ENCODE measurements at regions not wholly inside any gene's neighbourhood (a gene's known extent, or its start where the extent isn't known, plus 50 kb on each side); places are given as distances from the start of the nearest gene placed in this dataset.

- no peak overlapping the region for H3K4me2 ChIP-seq (ENCODE audit: control insufficient read depth, insufficient read depth)
- in situ Hi-C loops (cut with MboI), result no loop called here
- no peak overlapping the region for H3K27ac ChIP-seq (ENCODE audit: control insufficient read depth, insufficient read depth)
- H4K20me1 ChIP-seq (ENCODE audit: control insufficient read depth, insufficient read depth), result no peaks in the 10 kb centered on the region
- no TSS peak for BruUV-seq (replicated peaks)
- no peaks in the 10 kb centered on the region for H3K36me3 ChIP-seq (ENCODE audit: control insufficient read depth in 2 of 2, insufficient read depth in 2 of 2, low read length in 1 of 2)
- no peaks in the 10 kb centered on the region for H3K79me2 ChIP-seq (ENCODE audit: control insufficient read depth, insufficient read depth, low read length)
- intact Hi-C loops (cut with micrococcal nuclease; ENCODE audit: unreplicated experiment), result no loop called here
- ChIA-PET RAD21 (ENCODE audit: unreplicated experiment) (no interaction called here), CTCF (interaction anchor here (1.0 kb wide), 1 partner anchor 12 kb away, joined by 4 read pairs; no protein-coding TSS in a partner anchor), POLR2A (no interaction called here), SMC1A (ENCODE audit: uncharacterized antibody, unreplicated experiment) (no interaction called here)
- no peak overlapping the region for H3K4me3 ChIP-seq
- TF ChIP-seq SMARCA5 (IDR thresholded peaks at IDR 0.05) (no peak), BACH1 (IDR thresholded peaks at IDR 0.05; ENCODE audit: borderline replicate concordance) (no peak), MTA3 (IDR thresholded peaks at IDR 0.05; ENCODE audit: borderline replicate concordance, low read length) (no peak), ZBED1 (IDR thresholded peaks at IDR 0.05; ENCODE audit: borderline replicate concordance) (no peak), JUNB (IDR thresholded peaks at IDR 0.05) (no peak), NRF1 (conservative IDR thresholded peaks at IDR 0.05; ENCODE audit: low read depth, low read length) (no peak), BRCA1 (IDR thresholded peaks at IDR 0.05; ENCODE audit: low read depth, low read length) (no peak), FOXK2 (IDR thresholded peaks at IDR 0.05) (no peak), MTA2 (IDR thresholded peaks at IDR 0.05; ENCODE audit: low read depth) (no peak), E4F1 (IDR thresholded peaks at IDR 0.05; ENCODE audit: borderline replicate concordance, partially characterized antibody) (no peak), CEBPB (IDR thresholded peaks at IDR 0.05; ENCODE audit: borderline replicate concordance in 1 of 2, low read depth in 2 of 2, low read length in 2 of 2) (no peak), DPF2 (IDR thresholded peaks at IDR 0.05) (no peak), EGR1 (IDR thresholded peaks at IDR 0.05; ENCODE audit: borderline replicate concordance in 1 of 2, low read depth in 2 of 2, low read length in 2 of 2) (no peak), IKZF2 (IDR thresholded peaks at IDR 0.05) (no peak), ATF2 (IDR thresholded peaks at IDR 0.05; ENCODE audit: low read length) (no peak)
- 38% methylated on average over 4 of the region's 4 CpGs for WGBS (ENCODE audit: insufficient coverage, insufficient replicate concordance, low lambda C conversion rate, missing lambda C conversion rate)
- H3K27me3 ChIP-seq (replicated peaks in 1 of 2; ENCODE audit: control insufficient read depth in 2 of 2, insufficient read depth in 2 of 2, low read length in 1 of 2), result no peaks in the 10 kb centered on the region
- H3K4me1 ChIP-seq (ENCODE audit: control insufficient read depth, insufficient read depth, low read length), result no peaks in the 10 kb centered on the region
- no peak for FAIRE-seq
- no peak for DNase-seq (ENCODE audit: low read depth, low spot score)
- no peak for ATAC-seq
- no peaks in the 10 kb centered on the region for H3K9me3 ChIP-seq (replicated peaks; ENCODE audit: control insufficient read depth, insufficient read depth, low read length)
- H3K9ac ChIP-seq (ENCODE audit: control insufficient read depth, insufficient read depth, low read length), result no peak overlapping the region
- H2AFZ ChIP-seq (ENCODE audit: control insufficient read depth, low read depth, low read length), result no peak overlapping the region
Observed at GRCh38 chr2:53536583-53537361, 230.8 kb upstream of the CHAC2 start.
